ENCODE measurements at regions not wholly inside any gene's neighbourhood (a gene's known extent, or its start where the extent isn't known, plus 50 kb on each side); places are given as distances from the start of the nearest gene placed in this dataset.

GRCh38 chr5:1997640-1998347 lies 115.1 kb upstream of the IRX4 start:
- no peaks in the 10 kb centered on the region for H3F3A ChIP-seq (ENCODE audit: insufficient read depth, low read length)
- H3K27me3 ChIP-seq (ENCODE audit: insufficient read depth, low read length): peaks cover 2% of the 10 kb centered on the region
- TF ChIP-seq CTCF (IDR thresholded peaks at IDR 0.05; ENCODE audit: low read length) (no peak), EZH2 (IDR thresholded peaks at IDR 0.05; ENCODE audit: borderline replicate concordance, low read length) (no peak)
- H3K9me3 ChIP-seq (ENCODE audit: low read length): no peaks in the 10 kb centered on the region
- no peaks in the 10 kb centered on the region for H3K79me2 ChIP-seq (ENCODE audit: insufficient read depth, low read length)
- H3K9ac ChIP-seq (ENCODE audit: low read length): no peak overlapping the region
- H3K4me2 ChIP-seq (ENCODE audit: low read length): no peak overlapping the region
- no peaks in the 10 kb centered on the region for H3K4me1 ChIP-seq (ENCODE audit: insufficient read depth, low read length, severe bottlenecking)
- no peak overlapping the region for H2AFZ ChIP-seq (ENCODE audit: low read length)
- no peak overlapping the region for H3K4me3 ChIP-seq (ENCODE audit: low read depth, low read length, poor library complexity, severe bottlenecking)
- no peaks in the 10 kb centered on the region for H4K20me1 ChIP-seq (ENCODE audit: insufficient read depth, low read length)
- H3K9me2 ChIP-seq (ENCODE audit: low read depth, low read length): no peaks in the 10 kb centered on the region
- no peaks in the 10 kb centered on the region; the same call in 1 of the 2 replicates for H3K36me3 ChIP-seq (ENCODE audit: insufficient read depth, low read length)
- no peak overlapping the region for H3K27ac ChIP-seq (ENCODE audit: low read depth, low read length, poor library complexity, severe bottlenecking)

- no peak overlapping the region for H3K27ac ChIP-seq (ENCODE audit: low read depth, low read length, poor library complexity, severe bottlenecking)
- no peaks in the 10 kb centered on the region for H3K9me3 ChIP-seq (ENCODE audit: low read length)
- H3F3A ChIP-seq (ENCODE audit: insufficient read depth, low read length): no peaks in the 10 kb centered on the region
- no peaks in the 10 kb centered on the region for H3K9me2 ChIP-seq (ENCODE audit: low read depth, low read length)
- no peak for TF ChIP-seq CTCF (IDR thresholded peaks at IDR 0.05; ENCODE audit: low read length)
- TF ChIP-seq EZH2 (IDR thresholded peaks at IDR 0.05; ENCODE audit: borderline replicate concordance, low read length): no peak
- H3K36me3 ChIP-seq (ENCODE audit: insufficient read depth, low read length): no peaks in the 10 kb centered on the region; the same call in 1 of the 2 replicates
- no peak overlapping the region for H3K9ac ChIP-seq (ENCODE audit: low read length)
- H4K20me1 ChIP-seq (ENCODE audit: insufficient read depth, low read length): no peaks in the 10 kb centered on the region
- H3K4me1 ChIP-seq (ENCODE audit: insufficient read depth, low read length, severe bottlenecking): no peaks in the 10 kb centered on the region
- no peak overlapping the region for H2AFZ ChIP-seq (ENCODE audit: low read length)
- no peaks in the 10 kb centered on the region for H3K79me2 ChIP-seq (ENCODE audit: insufficient read depth, low read length)
- no peak overlapping the region for H3K4me2 ChIP-seq (ENCODE audit: low read length)
- no peak overlapping the region for H3K4me3 ChIP-seq (ENCODE audit: low read depth, low read length, poor library complexity, severe bottlenecking)
- H3K27me3 ChIP-seq (ENCODE audit: insufficient read depth, low read length): peaks cover 5% of the 10 kb centered on the region
Observed at GRCh38 chr5:1995491-1995890, 112.8 kb upstream of the IRX4 start.

- H3K9me2 ChIP-seq (ENCODE audit: low read depth, low read length): no peaks in the 10 kb centered on the region
- no peak overlapping the region for H3K9ac ChIP-seq (ENCODE audit: low read length)
- no peak overlapping the region for H3K27ac ChIP-seq (ENCODE audit: low read depth, low read length, poor library complexity, severe bottlenecking)
- H3K36me3 ChIP-seq (ENCODE audit: insufficient read depth, low read length): no peaks in the 10 kb centered on the region
- TF ChIP-seq CTCF (IDR thresholded peaks at IDR 0.05; ENCODE audit: low read length): no peak
- no peak for TF ChIP-seq EZH2 (IDR thresholded peaks at IDR 0.05; ENCODE audit: borderline replicate concordance, low read length)
- no peaks in the 10 kb centered on the region for H3F3A ChIP-seq (ENCODE audit: insufficient read depth, low read length)
- peaks cover 10% of the 10 kb centered on the region; the same call in 1 of the 2 replicates for H3K27me3 ChIP-seq (ENCODE audit: insufficient read depth, low read length)
- H3K79me2 ChIP-seq (ENCODE audit: insufficient read depth, low read length): no peaks in the 10 kb centered on the region
- no peaks in the 10 kb centered on the region for H4K20me1 ChIP-seq (ENCODE audit: insufficient read depth, low read length)
- H3K4me2 ChIP-seq (ENCODE audit: low read length): no peak overlapping the region
- no peaks in the 10 kb centered on the region for H3K4me1 ChIP-seq (ENCODE audit: insufficient read depth, low read length, severe bottlenecking)
- no peaks in the 10 kb centered on the region for H3K9me3 ChIP-seq (ENCODE audit: low read length)
- no peak overlapping the region for H2AFZ ChIP-seq (ENCODE audit: low read length)
- H3K4me3 ChIP-seq (ENCODE audit: low read depth, low read length, poor library complexity, severe bottlenecking): no peak overlapping the region
Observed at GRCh38 chr5:1987471-1987870, 104.7 kb upstream of the IRX4 start.

Measured in OCI-LY1 (cell line).